OCI-LY1 (cell line): ENCODE measurements at regions not wholly inside any gene's neighbourhood (a gene's known extent, or its start where the extent isn't known, plus 50 kb on each side); places are given as distances from the start of the nearest gene placed in this dataset.

ENCODE experiments used
- H2AFZ ChIP-seq: fragments of 200-600 bp; sonication (generic), shearing (Covaris generic); 2 replicates; pipeline ENCODE4 v1.6.0; 2014; ENCODE audit warnings: antibody characterized with exemption, mild to moderate bottlenecking, low read length
- H3F3A ChIP-seq: fragments of 200-600 bp; sonication (generic), shearing (Covaris generic); 2 replicates; pipeline ENCODE4 v1.6.0; 2014; ENCODE audit warnings: mild to moderate bottlenecking, antibody characterized with exemption, low read length, moderate library complexity; ENCODE audit not compliant: insufficient read depth
- H3K27ac ChIP-seq: fragments of 200-600 bp; sonication (generic); 2 replicates; pipeline ENCODE4 v1.5.1; 2014; ENCODE audit warnings: low read length, mixed run types, mild to moderate bottlenecking, low read depth; ENCODE audit not compliant: poor library complexity, severe bottlenecking
- H3K27me3 ChIP-seq: fragments of 200-600 bp; sonication (generic); 2 replicates; pipeline ENCODE4 v1.6.0; 2014; ENCODE audit warnings: antibody characterized with exemption, mild to moderate bottlenecking, low read length, moderate library complexity; ENCODE audit not compliant: insufficient read depth
- H3K36me3 ChIP-seq: fragments of 200-600 bp; sonication (generic); 2 replicates; pipeline ENCODE4 v1.6.1; 2014; ENCODE audit warnings: mild to moderate bottlenecking, antibody characterized with exemption, low read length, moderate library complexity, mixed read lengths; ENCODE audit not compliant: insufficient read depth
- H3K4me1 ChIP-seq: fragments of 200-600 bp; sonication (generic); 2 replicates; pipeline ENCODE4 v1.5.1; 2014; ENCODE audit warnings: mild to moderate bottlenecking, low read length, moderate library complexity; ENCODE audit not compliant: insufficient read depth, severe bottlenecking
- H3K4me2 ChIP-seq: fragments of 200-600 bp; sonication (generic), shearing (Covaris generic); 2 replicates; pipeline ENCODE4 v1.6.1; 2014; ENCODE audit warnings: low read length
- H3K4me3 ChIP-seq: fragments of 200-600 bp; sonication (generic); 2 replicates; pipeline ENCODE4 v1.5.1; 2014; ENCODE audit warnings: low read length, low read depth, mild to moderate bottlenecking, mixed read lengths; ENCODE audit not compliant: poor library complexity, severe bottlenecking
- H3K79me2 ChIP-seq: fragments of 200-600 bp; shearing (Covaris generic); 2 replicates; pipeline ENCODE4 v1.6.1; 2016; ENCODE audit warnings: mixed run types, low read length, mixed read lengths; ENCODE audit not compliant: insufficient read depth
- H3K9ac ChIP-seq: fragments of 200-600 bp; sonication (generic), shearing (Covaris generic); 2 replicates; pipeline ENCODE4 v1.6.1; 2014; ENCODE audit warnings: mild to moderate bottlenecking, low read length, mixed read lengths
- H3K9me2 ChIP-seq: fragments of 200-600 bp; sonication (generic), shearing (Covaris generic); 2 replicates; pipeline ENCODE4 v1.6.1; 2014; ENCODE audit warnings: low read depth, mild to moderate bottlenecking, low read length, mixed read lengths
- H3K9me3 ChIP-seq: fragments of 200-600 bp; shearing (Covaris generic); 2 replicates; pipeline ENCODE4 v1.6.1; 2014; ENCODE audit warnings: low read length, mixed read lengths
- H4K20me1 ChIP-seq: fragments of 200-600 bp; sonication (generic), shearing (Covaris generic); 2 replicates; pipeline ENCODE4 v1.6.0; 2016; ENCODE audit warnings: mild to moderate bottlenecking, low read length; ENCODE audit not compliant: insufficient read depth
- CTCF ChIP-seq: fragments of 200-600 bp; sonication (generic), shearing (Covaris generic); IDR thresholded peaks from 2 replicates; pipeline ENCODE4 v1.5.1; 2017; ENCODE audit warnings: mild to moderate bottlenecking, antibody characterized with exemption, low read length, moderate library complexity, mixed read lengths
- EZH2 ChIP-seq: fragments of 200-600 bp; sonication (generic), shearing (Covaris generic); IDR thresholded peaks from 2 replicates; pipeline ENCODE4 v1.8.0; 2017; ENCODE audit warnings: borderline replicate concordance, mixed run types, mild to moderate bottlenecking, antibody characterized with exemption, low read length, moderate library complexity, mixed read lengths

DNA sequence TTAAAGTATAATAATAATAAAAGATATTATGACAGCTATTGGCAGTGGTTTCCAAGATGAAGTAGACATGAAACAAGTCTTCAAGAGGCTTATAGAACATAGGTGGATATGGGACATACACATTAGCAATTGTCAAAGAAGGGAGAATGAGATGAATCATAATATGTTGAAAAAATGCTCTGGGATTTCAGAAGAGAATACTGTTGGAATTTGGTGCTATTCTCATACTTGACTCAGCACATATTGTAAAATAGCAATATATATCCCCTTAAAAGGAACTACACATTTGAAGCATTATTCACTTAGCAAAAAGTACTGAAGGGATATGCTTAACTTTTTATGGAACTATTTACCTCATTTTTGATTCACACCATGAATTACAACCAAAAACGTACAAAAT is 577.2 kb upstream of the PCDH15 start:
- H3K9ac ChIP-seq: no peak overlapping the region
- no peak overlapping the region for H2AFZ ChIP-seq
- H3F3A ChIP-seq: no peaks in the 10 kb centered on the region
- no peaks in the 10 kb centered on the region for H3K27me3 ChIP-seq
- no peaks in the 10 kb centered on the region for H3K36me3 ChIP-seq
- H3K4me2 ChIP-seq: no peak overlapping the region
- no peaks in the 10 kb centered on the region for H3K9me2 ChIP-seq
- H3K4me3 ChIP-seq: no peak overlapping the region
- TF ChIP-seq EZH2 (no peak), CTCF (no peak)
- no peaks in the 10 kb centered on the region for H3K4me1 ChIP-seq
- H3K79me2 ChIP-seq: no peaks in the 10 kb centered on the region
- no peaks in the 10 kb centered on the region for H4K20me1 ChIP-seq
- H3K9me3 ChIP-seq: no peaks in the 10 kb centered on the region
- no peak overlapping the region for H3K27ac ChIP-seq

DNA sequence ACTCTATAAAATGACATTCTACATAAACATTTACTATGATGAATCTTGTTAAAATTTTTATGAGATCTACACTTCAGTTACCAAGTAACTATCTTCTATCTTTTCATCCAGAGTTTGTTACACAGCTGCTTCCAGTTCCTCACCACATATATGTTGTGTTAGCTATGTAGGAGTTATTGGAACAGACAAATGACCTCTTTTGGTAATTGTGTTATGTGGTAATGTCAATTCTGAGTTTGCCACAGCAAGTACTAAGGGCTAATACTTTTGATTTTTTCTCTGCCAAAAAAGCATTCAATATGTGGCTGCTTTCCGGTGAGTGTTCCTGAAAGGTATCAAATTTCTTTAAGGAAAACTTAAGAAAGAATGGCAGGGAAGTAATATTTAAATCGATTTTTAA is 573.9 kb upstream of the PCDH15 start:
- H2AFZ ChIP-seq: no peak overlapping the region
- H3K4me1 ChIP-seq: no peaks in the 10 kb centered on the region
- H3K9ac ChIP-seq: no peak overlapping the region
- H3K79me2 ChIP-seq: no peaks in the 10 kb centered on the region
- H3F3A ChIP-seq: no peaks in the 10 kb centered on the region
- no peak overlapping the region for H3K4me3 ChIP-seq
- H3K27ac ChIP-seq: no peak overlapping the region
- H3K36me3 ChIP-seq: no peaks in the 10 kb centered on the region
- TF ChIP-seq CTCF (no peak), EZH2 (no peak)
- no peaks in the 10 kb centered on the region for H4K20me1 ChIP-seq
- H3K9me3 ChIP-seq: no peaks in the 10 kb centered on the region
- H3K9me2 ChIP-seq: no peaks in the 10 kb centered on the region
- H3K4me2 ChIP-seq: no peak overlapping the region
- H3K27me3 ChIP-seq: no peaks in the 10 kb centered on the region

- Histone ChIP-seq H3K9ac (no peak overlapping the region), H3K27me3 (no peaks in the 10 kb centered on the region), H3K9me2 (no peaks in the 10 kb centered on the region), H3F3A (no peaks in the 10 kb centered on the region), H3K9me3 (no peaks in the 10 kb centered on the region), H3K27ac (no peak overlapping the region), H3K4me3 (no peak overlapping the region), H2AFZ (no peak overlapping the region), H3K36me3 (no peaks in the 10 kb centered on the region), H4K20me1 (no peaks in the 10 kb centered on the region), H3K4me2 (no peak overlapping the region), H3K4me1 (no peaks in the 10 kb centered on the region), H3K79me2 (no peaks in the 10 kb centered on the region)
- TF ChIP-seq CTCF: no peak
- no peak for TF ChIP-seq EZH2
These were observed 573.0 kb upstream of the PCDH15 start for GRCh38 chr10:55374060-55374459.
